ENCODE measurements at regions not wholly inside any gene's neighbourhood (a gene's known extent, or its start where the extent isn't known, plus 50 kb on each side); places are given as distances from the start of the nearest gene placed in this dataset.

DNA sequence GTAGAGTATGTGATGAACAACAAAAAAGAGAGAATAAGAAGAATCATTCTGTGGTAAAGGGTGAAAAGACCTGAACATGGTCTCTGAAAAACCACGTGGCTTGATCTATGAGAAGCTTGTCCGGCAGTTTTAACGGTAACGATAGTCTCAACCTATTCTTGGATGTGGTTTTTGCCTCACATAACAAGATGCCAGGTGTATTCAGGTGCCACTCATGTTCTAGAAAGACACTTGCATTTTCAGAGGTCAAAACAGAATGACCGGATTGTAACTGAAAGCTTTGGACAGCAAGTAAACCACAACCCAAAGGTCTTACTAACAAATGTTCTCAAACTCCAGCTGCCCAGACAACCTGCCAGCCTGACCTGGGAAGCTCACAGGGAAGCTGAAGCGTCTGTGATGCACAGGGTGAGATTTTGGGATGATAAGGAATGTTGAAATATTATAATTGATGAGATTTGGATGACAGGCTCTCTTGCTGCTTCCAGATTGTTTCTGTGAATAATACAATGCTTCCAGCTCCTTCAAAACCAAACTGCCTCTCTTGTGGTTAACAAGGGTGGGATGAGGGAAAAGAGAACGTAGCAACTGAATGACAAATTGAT, 137.4 kb upstream of the GRB10 start:
- TF ChIP-seq, protein P1, sequence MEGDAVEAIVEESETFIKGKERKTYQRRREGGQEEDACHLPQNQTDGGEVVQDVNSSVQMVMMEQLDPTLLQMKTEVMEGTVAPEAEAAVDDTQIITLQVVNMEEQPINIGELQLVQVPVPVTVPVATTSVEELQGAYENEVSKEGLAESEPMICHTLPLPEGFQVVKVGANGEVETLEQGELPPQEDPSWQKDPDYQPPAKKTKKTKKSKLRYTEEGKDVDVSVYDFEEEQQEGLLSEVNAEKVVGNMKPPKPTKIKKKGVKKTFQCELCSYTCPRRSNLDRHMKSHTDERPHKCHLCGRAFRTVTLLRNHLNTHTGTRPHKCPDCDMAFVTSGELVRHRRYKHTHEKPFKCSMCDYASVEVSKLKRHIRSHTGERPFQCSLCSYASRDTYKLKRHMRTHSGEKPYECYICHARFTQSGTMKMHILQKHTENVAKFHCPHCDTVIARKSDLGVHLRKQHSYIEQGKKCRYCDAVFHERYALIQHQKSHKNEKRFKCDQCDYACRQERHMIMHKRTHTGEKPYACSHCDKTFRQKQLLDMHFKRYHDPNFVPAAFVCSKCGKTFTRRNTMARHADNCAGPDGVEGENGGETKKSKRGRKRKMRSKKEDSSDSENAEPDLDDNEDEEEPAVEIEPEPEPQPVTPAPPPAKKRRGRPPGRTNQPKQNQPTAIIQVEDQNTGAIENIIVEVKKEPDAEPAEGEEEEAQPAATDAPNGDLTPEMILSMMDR (IDR thresholded peaks at IDR 0.05; ENCODE audit: poor library complexity) = no peak
- no peak for TF ChIP-seq EZH2 (IDR thresholded peaks at IDR 0.05; ENCODE audit: borderline replicate concordance)
